Lower leg skin (tissue), 3 donors: ENCODE measurements at regions not wholly inside any gene's neighbourhood (a gene's known extent, or its start where the extent isn't known, plus 50 kb on each side); places are given as distances from the start of the nearest gene placed in this dataset.

Experiments used
- CTCF ChIP-seq, 3 donors: fragments of 450-650 bp; IDR thresholded peaks; one replicate each; pipeline ENCODE4 v1.5.1; 2016; ENCODE audit warnings: antibody characterized with exemption in 3 of 3, mild to moderate bottlenecking in 3 of 3, moderate library complexity in 2 of 3
- POLR2A ChIP-seq, 2 donors: fragments of 450-650 bp; IDR thresholded peaks; one replicate each; pipeline ENCODE4 v1.6.1; 2016 to 2017; ENCODE audit warnings: antibody characterized with exemption in 2 of 2, mild to moderate bottlenecking in 1 of 2, moderate library complexity in 1 of 2

GRCh38 chr18:985212-985661 is 80.6 kb downstream of the ADCYAP1 start:
- TF ChIP-seq CTCF (IDR thresholded peaks at IDR 0.05) (no peak), POLR2A (IDR thresholded peaks at IDR 0.05) (no peak)
